Vagina (tissue), 2 donors: ENCODE measurements at regions not wholly inside any gene's neighbourhood (a gene's known extent, or its start where the extent isn't known, plus 50 kb on each side); places are given as distances from the start of the nearest gene placed in this dataset.

ENCODE experiments used
- DNase-seq, 2 donors: peaks; one replicate each; pipeline ENCODE4 v3.0.0-alpha.2; 2017; ENCODE audit errors: extremely low spot score in 2 of 2
- H3K27ac ChIP-seq: fragments of 200-600 bp; sonication (generic); one replicate; pipeline ENCODE4 v1.5.1; 2019
- H3K27me3 ChIP-seq: fragments of 200-600 bp; sonication (generic); one replicate; pipeline ENCODE4 v1.5.1; 2019
- H3K36me3 ChIP-seq, 2 donors: fragments of 200-600 bp; sonication (generic); one replicate each; pipeline ENCODE4 v1.5.1; 2017 to 2019
- H3K4me1 ChIP-seq: fragments of 200-600 bp; sonication (generic); one replicate; pipeline ENCODE4 v1.5.1; 2019
- H3K4me3 ChIP-seq, 2 donors: fragments of 200-600 bp; sonication (generic); 1 replicate in 1 of 2; 2 replicates in 1 of 2; pipeline ENCODE4 v1.5.1; 2016 to 2019
- H3K9me3 ChIP-seq: fragments of 200-600 bp; sonication (generic); one replicate; pipeline ENCODE4 v1.5.1; 2019
- POLR2A ChIP-seq, 2 donors: fragments of 450-650 bp; IDR thresholded peaks; one replicate each; pipeline ENCODE4 v1.6.1; 2017; ENCODE audit warnings: antibody characterized with exemption in 2 of 2, mild to moderate bottlenecking in 2 of 2, moderate library complexity in 2 of 2
- POLR2AphosphoS5 ChIP-seq, 2 donors: sonication (generic); formaldehyde crosslinking; IDR thresholded peaks; one replicate each; pipeline ENCODE4 v1.9.0; 2017; ENCODE audit warnings: antibody characterized with exemption in 2 of 2, mild to moderate bottlenecking in 2 of 2, low read depth in 1 of 2; ENCODE audit not compliant: insufficient read depth in 1 of 2
- intact Hi-C: fragments of 100-400 bp; cut with DNase I; formaldehyde crosslinking; loops from one replicate; pipeline ENCODE4 v1.15.1; 2023
- TF ChIP-seq, protein P1 (sequence below), 3 experiments: fragments of 450-650 bp in 2 of 3; fragments of 200-600 bp in 1 of 3; sonication (generic) in 1 of 3; IDR thresholded peaks; one replicate each; pipeline ENCODE4 v1.5.1; 2017 to 2019; ENCODE audit warnings: antibody characterized with exemption in 3 of 3, mild to moderate bottlenecking in 2 of 3, moderate library complexity in 2 of 3

DNA sequence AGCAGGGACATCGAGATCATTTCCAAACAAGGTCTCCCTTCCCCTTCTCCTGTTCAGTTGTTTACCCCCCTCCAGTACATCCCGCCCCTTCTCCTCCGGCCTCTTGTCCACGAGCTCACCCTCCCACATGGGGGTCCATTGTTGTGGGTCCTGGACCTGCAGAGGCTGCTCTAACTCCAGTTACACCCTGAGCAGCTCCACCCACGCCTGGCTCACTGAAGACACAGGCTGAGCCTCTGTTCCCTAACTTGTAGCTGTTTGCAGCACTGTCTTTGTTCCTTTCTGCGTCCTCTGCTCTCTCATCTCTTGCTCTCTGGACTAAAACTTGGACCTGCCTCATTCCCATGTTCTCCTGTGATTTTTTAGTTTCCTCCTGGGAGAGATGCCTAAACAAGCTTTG is 377.5 kb downstream of the MED10 start:
- Histone ChIP-seq H3K27ac (no peak overlapping the region), H3K27me3 (no peaks in the 10 kb centered on the region), H3K4me3 (no peak overlapping the region), H3K9me3 (no peaks in the 10 kb centered on the region), H3K4me1 (no peaks in the 10 kb centered on the region), H3K36me3 (no peaks in the 10 kb centered on the region)
- DNase-seq, result no peak
- intact Hi-C loops, result no loop called here
- no peak for TF ChIP-seq POLR2AphosphoS5 (IDR thresholded peaks at IDR 0.05; ENCODE audit: insufficient read depth in 1 of 2, low read depth in 1 of 2)
- TF ChIP-seq, protein P1, sequence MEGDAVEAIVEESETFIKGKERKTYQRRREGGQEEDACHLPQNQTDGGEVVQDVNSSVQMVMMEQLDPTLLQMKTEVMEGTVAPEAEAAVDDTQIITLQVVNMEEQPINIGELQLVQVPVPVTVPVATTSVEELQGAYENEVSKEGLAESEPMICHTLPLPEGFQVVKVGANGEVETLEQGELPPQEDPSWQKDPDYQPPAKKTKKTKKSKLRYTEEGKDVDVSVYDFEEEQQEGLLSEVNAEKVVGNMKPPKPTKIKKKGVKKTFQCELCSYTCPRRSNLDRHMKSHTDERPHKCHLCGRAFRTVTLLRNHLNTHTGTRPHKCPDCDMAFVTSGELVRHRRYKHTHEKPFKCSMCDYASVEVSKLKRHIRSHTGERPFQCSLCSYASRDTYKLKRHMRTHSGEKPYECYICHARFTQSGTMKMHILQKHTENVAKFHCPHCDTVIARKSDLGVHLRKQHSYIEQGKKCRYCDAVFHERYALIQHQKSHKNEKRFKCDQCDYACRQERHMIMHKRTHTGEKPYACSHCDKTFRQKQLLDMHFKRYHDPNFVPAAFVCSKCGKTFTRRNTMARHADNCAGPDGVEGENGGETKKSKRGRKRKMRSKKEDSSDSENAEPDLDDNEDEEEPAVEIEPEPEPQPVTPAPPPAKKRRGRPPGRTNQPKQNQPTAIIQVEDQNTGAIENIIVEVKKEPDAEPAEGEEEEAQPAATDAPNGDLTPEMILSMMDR (IDR thresholded peaks at IDR 0.05), result no peak
- TF ChIP-seq POLR2A (IDR thresholded peaks at IDR 0.05), result no peak

- no peak overlapping the region for H3K27ac ChIP-seq
- no peaks in the 10 kb centered on the region for H3K4me1 ChIP-seq
- H3K27me3 ChIP-seq, result no peaks in the 10 kb centered on the region
- TF ChIP-seq, protein P1 (IDR thresholded peaks at IDR 0.05), result no peak
- no peak for TF ChIP-seq POLR2AphosphoS5 (IDR thresholded peaks at IDR 0.05; ENCODE audit: insufficient read depth in 1 of 2, low read depth in 1 of 2)
- no peak overlapping the region for H3K4me3 ChIP-seq
- H3K9me3 ChIP-seq, result no peaks in the 10 kb centered on the region
- no peaks in the 10 kb centered on the region for H3K36me3 ChIP-seq
- intact Hi-C loops, result no loop called here
- no peak for DNase-seq
These were observed 382.5 kb downstream of the MED10 start for GRCh38 chr5:5995819-5996218.

DNA sequence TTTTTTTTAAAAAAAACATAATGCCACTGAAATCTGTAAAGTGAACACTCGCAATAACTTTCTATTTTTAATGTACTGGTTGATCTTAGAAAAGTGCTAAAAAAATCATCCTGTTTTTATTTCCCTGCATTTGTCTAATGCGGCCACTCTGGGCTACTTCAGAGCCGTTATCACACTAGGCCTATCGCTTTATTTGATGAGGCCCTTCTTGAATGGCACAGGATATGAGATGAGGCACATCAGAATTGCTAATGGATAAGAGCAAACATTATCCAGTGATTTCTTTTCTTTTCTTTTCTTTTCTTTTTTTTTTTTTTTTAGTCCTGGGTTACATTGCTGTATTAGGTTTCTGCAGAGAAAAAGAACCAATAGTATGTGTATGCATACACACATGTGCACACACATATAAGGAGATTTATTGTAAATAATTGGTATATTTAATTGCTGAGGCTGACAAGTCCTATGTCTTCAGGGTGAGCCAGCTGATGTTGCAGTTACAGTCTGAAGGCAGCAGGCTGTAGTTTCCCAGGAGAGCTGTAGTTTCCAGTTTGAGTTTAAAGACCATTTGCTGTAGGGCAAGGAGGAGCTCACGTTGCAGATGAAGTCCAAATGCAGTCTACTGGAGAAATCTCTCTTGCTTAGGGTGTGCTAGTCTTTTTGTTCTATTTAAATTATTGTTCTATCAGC is 391.7 kb downstream of the MED10 start:
- no peak overlapping the region for H3K4me3 ChIP-seq
- no peak overlapping the region for H3K27ac ChIP-seq
- H3K27me3 ChIP-seq, result no peaks in the 10 kb centered on the region
- intact Hi-C loops, result no loop called here
- no peaks in the 10 kb centered on the region for H3K4me1 ChIP-seq
- no peaks in the 10 kb centered on the region for H3K36me3 ChIP-seq
- TF ChIP-seq, protein P1 (IDR thresholded peaks at IDR 0.05), result no peak
- no peak for TF ChIP-seq POLR2AphosphoS5 (IDR thresholded peaks at IDR 0.05; ENCODE audit: insufficient read depth in 1 of 2, low read depth in 1 of 2)
- TF ChIP-seq POLR2A (IDR thresholded peaks at IDR 0.05), result no peak
- H3K9me3 ChIP-seq, result no peaks in the 10 kb centered on the region
- DNase-seq, result no peak

DNA sequence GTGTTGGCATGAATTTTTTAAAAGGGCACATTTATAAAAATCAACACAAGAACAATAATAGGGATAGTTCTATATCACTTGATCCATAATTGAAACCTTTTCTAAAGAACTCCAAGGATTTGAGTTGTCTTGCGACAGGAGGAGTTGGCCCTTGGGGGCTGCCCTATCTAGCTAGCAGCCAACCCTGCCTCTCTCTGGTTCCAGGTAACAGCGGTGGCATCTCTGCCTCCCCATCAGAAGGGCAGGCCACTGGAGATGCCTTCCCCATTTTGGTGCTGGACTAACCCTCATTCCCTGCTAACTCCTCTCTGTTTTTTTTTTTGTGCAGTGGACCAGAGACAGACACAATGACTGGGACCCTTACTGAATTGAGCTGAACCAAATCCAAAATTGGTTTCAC is 393.0 kb downstream of the MED10 start:
- Histone ChIP-seq H3K36me3 (no peaks in the 10 kb centered on the region), H3K27ac (no peak overlapping the region), H3K4me3 (no peak overlapping the region), H3K9me3 (no peaks in the 10 kb centered on the region), H3K4me1 (peaks cover 2% of the 10 kb centered on the region), H3K27me3 (no peaks in the 10 kb centered on the region)
- peak in 1 of 2 donors; percentile 58 for DNase-seq
- intact Hi-C loops, result no loop called here
- TF ChIP-seq, protein P1 (IDR thresholded peaks at IDR 0.05), result no peak
- TF ChIP-seq POLR2A (IDR thresholded peaks at IDR 0.05) (no peak), POLR2AphosphoS5 (IDR thresholded peaks at IDR 0.05; ENCODE audit: insufficient read depth in 1 of 2, low read depth in 1 of 2) (no peak)

DNA sequence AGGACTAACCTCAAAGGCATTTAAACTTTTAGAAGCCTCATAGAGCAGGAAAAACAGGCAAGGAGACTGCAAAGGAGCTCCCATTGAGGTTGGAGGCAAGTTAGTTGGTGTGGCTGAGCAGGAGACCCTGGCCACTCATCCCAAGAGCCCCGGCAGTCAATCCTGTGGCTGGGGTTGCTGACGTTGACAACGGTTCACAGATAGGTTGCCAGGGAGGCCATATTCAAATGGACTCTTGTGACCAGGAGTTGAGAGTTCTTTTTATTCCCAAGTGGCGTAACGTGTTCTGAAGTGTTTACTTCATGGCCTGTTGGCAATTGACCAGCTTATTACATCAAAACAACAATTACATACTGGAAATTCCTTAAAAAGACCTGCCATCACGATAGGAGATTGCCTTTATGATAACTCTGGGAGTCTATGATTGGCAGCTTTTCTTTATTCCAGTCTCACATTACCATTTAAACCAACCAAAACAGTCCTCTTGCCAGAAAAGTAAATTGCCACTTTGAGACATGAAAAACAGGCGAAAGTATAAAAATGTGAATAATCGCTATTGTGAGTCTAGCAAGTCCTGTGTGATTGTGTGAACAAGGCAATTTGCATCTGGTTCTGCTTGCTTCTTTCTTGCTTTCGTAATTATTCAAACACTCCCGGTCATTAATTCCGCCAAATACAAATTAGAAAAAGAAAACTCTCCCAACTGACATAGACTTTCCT is 394.9 kb downstream of the MED10 start:
- TF ChIP-seq POLR2A (IDR thresholded peaks at IDR 0.05) (no peak), POLR2AphosphoS5 (IDR thresholded peaks at IDR 0.05; ENCODE audit: insufficient read depth in 1 of 2, low read depth in 1 of 2) (no peak)
- TF ChIP-seq, protein P1 (IDR thresholded peaks at IDR 0.05), result no peak
- Histone ChIP-seq H3K9me3 (no peaks in the 10 kb centered on the region), H3K4me1 (peaks cover 10% of the 10 kb centered on the region), H3K27ac (no peak overlapping the region), H3K27me3 (no peaks in the 10 kb centered on the region), H3K4me3 (no peak overlapping the region), H3K36me3 (no peaks in the 10 kb centered on the region)
- DNase-seq, result peak; percentile 58 to 64
- intact Hi-C loops, result no loop called here
